Sciatic nerve (tissue), 2 donors: ENCODE measurements at regions not wholly inside any gene's neighbourhood (a gene's known extent, or its start where the extent isn't known, plus 50 kb on each side); places are given as distances from the start of the nearest gene placed in this dataset.
A peak's percentile ranks its signal among the peaks of the same experiment; 100 is the strongest.

Experiments used
- ATAC-seq: fragments of 200-7000 bp; cut with Tn5 transposase; one replicate; pipeline ENCODE4 v1.9.1; 2020; ENCODE audit warnings: mild to moderate bottlenecking, moderate library complexity
- DNase-seq: peaks from one replicate; pipeline ENCODE4 v3.0.0-alpha.2; 2020; ENCODE audit warnings: low spot score
- intact Hi-C: fragments of 100-400 bp; cut with DNase I; formaldehyde crosslinking; loops from one replicate; pipeline ENCODE4 v1.14.2; 2022
- donor health status: DM: no; HTN: no; CAD: no.
- donor health status: DM: no; HTN: no; CAD: no.

DNA sequence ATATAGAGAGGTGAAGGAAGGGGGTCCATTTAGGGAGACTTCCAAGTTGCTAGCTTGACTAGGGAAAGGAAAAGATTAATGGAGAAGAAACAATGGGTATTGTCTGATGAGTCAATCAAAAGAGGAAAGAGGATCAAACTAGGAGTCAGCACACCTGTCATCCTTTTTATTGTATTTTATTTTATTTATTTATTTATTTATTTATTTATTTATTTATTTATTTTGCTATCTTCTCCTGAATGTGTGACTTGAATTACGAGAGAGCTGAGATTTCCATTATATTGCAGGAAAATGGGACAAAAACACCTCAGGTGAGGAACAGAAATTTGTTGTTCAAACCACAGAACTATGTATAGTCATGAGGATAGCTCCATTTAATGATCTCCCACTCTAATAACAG, 58.9 kb downstream of the NUDT11 start:
- intact Hi-C loops, result no loop called here
- no peak for ATAC-seq
- no peak for DNase-seq

DNA sequence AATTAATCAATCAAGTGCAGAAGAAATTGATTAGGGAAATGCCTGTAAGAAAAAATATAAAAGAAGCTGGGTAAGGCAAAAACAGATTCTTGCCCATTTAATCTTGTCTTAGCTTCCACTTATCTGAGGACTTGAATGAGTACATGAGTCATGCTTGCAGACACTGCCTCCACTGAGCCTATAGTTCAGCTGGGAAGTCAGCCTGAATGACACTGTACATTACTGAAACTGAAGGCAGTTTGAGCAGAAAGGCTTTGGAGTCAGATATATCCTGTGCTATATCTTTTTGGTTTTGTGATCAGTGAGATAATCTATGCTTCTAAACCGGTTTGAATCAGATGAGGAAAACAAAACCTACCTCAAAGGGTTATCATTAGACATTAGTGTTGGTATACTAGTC, 61.3 kb downstream of the NUDT11 start:
- ATAC-seq (no peak), DNase-seq (no peak)
- intact Hi-C loops, result no loop called here

DNA sequence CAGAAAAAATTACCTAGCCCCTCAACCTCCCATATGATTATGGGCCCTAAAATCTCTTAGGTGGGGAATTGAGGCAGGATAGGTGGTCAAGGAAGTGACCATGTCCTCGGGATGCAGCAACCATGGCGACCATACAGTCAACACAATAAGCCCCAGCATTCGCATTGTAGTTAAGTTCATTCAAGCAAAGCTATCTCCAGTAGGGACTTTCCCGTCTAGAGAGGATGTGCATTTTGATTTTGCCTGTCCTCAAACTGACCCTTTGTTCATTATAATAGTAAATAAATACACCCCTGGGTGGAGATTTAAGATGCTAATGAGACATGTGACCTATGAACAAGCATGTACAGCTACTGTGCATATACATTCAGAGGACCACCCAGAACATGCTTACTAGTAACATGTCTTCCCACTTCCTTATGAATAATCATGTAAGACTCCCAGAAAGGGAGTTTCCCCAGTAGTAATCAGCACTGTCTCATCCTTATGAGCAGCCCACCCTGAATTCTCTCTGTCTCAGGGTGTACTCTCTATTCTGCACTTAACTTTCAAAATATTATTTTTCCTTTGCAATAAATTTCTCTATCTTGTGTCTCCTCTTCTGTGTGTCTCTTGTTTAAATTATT, 74.3 kb downstream of the NUDT11 start:
- ATAC-seq, result no peak
- intact Hi-C loops, result no loop called here
- no peak for DNase-seq

DNA sequence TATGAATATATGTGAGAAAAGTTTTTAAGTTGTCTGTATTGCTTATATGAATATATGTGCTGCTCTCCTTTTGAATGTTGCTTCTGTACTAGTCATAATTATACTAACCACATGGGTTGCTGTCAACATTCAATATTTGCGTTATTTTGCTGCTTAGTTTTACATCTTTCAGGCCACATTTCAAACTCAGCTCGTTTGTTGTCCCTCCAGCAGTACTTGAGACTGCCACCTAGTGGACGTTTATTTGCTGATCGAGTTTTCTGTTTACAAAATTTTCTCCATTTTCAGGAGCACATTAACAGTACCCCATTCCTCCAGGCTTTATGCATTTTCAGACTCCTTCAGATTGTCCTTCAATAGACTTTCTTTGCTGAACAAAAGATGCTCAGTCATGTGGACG, 75.8 kb downstream of the NUDT11 start:
- ATAC-seq (no peak), DNase-seq (no peak)
- intact Hi-C loops, result no loop called here

DNA sequence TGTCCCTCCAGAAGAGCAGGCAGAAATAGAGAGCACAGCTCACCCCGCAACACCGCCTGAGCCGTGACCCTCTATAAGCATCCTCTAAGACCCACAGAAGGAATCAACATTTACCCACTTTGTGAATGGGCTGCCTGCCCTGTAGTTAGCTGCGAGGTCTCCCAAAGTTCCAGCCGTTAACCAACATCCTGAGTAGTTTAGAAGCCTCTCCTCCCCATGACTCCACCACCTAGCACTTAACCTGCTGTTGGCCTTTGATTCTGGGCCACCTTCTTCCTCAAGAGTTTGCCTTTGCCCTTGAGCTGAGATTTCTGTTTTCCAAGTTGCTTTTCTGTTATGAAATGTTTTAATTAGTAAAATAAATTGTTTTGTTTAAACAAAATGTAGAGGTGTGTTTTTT, 75.8 kb downstream of the NUDT10 start:
- DNase-seq (no peak), ATAC-seq (no peak)
- intact Hi-C loops, result no loop called here

DNA sequence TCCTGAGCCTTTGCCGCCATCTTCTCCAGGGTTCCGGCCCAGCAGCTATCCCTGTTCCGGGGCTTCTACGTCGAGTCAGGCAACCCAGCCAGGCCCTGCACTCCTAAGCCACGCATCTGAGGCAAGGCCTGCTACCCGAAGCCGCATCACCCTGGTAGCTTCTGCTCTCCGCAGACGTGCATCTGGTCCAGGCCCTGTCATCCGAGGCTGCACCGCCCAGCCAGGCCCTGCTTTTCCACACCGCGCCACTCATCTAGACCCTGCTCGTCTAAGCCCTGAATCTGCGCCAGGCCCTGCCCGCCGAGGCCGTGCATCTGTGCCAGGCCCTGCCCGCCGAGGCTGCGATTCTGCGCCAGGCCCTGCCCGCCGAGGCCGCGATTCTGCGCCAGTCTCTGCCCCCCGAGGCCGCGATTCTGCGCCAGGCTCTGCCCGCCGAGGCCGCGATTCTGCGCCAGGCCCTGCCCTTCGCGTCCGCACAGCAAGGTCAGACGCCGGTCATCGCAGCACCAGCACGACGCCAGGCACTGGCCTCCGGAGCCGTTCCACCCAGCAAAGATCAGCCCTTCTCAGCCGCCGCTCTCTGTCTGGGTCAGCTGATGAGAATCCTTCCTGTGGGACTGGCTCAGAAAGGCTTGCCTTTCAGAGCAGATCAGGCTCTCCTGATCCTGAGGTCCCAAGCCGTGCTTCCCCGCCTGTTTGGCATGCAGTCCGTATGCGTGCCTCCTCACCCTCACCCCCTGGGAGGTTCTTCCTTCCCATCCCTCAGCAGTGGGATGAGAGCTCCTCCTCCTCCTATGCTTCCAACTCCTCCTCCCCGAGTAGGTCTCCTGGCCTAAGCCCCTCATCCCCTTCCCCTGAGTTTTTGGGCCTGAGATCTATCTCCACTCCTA, 75.1 kb downstream of the NUDT10 start:
- intact Hi-C loops, result no loop called here
- ATAC-seq (no peak), DNase-seq (no peak)

DNA sequence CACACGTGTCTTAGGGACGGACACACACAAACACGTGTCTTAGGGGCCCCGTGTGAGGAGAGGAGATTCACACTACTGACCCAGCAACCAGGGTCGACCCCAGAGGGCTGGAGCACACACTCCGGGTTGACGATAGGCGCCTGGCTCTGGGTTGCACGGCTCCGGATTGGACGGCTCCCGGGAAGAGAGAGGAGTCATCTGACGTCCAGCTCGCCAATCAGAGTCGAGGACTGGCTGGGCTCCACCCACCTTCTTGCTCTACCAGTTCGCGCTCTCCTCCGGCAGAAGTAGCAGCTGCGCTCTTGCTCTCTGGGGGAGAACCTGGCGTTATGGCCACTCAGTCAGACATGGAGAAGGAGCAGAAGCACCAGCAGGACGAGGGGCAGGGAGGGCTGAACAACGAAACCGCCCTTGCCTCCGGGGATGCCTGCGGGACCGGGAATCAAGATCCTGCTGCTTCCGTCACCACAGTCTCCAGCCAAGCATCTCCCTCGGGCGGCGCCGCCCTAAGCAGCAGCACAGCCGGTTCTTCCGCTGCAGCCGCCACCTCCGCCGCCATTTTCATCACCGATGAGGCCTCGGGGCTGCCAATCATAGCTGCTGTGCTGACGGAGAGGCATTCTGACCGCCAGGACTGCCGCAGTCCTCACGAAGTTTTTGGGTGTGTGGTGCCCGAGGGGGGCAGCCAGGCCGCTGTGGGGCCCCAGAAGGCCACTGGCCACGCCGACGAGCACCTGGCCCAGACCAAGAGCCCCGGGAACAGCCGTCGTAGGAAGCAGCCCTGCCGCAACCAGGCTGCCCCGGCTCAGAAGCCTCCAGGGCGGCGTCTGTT, 74.3 kb downstream of the NUDT10 start:
- intact Hi-C loops, result no loop called here
- DNase-seq (no peak), ATAC-seq (no peak)

DNA sequence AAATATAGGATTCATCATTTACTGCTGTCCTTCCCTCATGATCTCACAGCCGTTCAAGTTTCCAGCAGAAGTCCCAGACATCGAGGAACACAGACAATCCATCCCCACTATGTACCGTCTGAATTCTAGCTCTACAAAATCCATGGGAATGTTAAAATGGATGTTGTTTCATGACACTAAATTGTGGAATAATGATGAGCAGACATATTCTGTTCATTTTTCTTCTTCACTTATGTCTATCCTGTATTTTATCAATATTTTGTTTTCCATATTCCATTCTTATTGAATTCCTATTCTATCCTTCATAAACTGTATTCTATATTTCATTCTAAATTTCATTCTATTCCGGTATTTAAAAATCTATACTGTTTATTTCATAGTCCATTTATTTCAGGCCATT, 71.8 kb downstream of the NUDT10 start:
- DNase-seq (no peak), ATAC-seq (no peak)
- intact Hi-C loops, result no loop called here

DNA sequence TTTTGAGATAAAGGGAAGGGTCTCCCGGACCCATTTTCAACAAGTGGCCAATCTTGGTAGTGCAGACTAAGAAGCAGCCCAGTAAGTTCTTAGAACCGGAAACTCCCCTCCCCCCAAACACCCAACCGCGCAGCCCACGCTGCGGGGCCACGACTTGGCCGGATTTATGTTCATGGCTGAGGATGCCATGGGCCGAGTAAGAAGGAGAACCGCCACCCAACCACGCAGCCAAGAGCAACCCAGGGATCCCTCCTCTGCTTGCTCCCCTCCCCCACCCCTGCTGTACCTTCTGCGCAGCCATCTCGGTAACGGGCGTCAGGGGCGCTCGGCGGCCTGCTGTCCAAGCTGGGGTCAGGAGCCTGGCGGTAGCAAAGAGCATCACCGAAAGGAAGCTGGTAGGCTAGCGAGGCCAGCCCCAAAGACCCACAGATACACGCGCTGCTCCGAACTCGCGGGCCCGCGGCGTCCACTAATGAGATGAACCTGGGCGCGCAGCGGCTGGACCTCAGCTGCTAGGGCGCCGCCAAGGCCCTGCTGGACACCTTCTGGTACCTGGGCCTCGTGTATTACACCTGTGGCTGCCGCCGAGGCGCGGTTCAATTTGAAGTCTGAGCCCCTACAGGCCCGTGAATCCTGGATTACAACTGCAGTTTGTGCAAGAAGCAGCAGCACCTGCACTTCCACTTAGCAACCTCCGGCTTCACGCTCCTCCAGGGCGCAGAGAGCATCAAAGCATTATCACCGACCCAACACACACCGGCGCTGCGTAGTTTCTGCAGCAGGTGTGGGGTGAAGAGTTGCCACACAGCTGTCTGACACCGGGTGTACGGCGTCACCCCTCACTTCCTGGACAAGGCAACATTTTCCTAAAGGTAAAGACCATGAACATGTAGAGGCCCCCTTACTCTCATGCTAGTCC, 63.4 kb downstream of the NUDT10 start:
- DNase-seq (peak; percentile 56), ATAC-seq (peak; percentile 85)
- intact Hi-C loops, result no loop called here

DNA sequence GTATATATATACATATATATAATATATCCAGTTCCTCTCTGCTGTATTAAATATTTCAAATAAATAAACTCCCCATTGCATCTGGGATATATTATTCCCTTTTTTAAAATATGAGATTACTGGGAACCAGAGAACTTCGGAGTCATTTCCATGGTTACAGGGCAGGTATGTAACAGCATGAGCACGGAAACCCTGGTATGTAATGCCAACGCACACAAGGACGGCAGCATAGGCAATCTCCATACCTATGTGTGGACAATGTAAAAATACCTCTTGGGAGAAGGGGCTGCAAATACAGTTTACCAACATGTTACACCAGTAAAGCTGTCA, 62.8 kb downstream of the NUDT10 start:
- intact Hi-C loops, result no loop called here
- DNase-seq (no peak), ATAC-seq (peak; percentile 10)
